OCI-LY3 (cell line): ENCODE measurements at regions not wholly inside any gene's neighbourhood (a gene's known extent, or its start where the extent isn't known, plus 50 kb on each side); places are given as distances from the start of the nearest gene placed in this dataset.
"Not testable (repeated sequence)": the region's sequence is repeated elsewhere in the genome, so short reads cannot be mapped to it uniquely, and the experiment has no call there.

Source experiments
- H2AFZ ChIP-seq: fragments of 200-600, 300-600 bp; shearing (Covaris generic); 2 replicates; pipeline ENCODE4 v1.6.0; 2014; ENCODE audit warnings: antibody characterized with exemption, low read depth, low read length
- H3K27ac ChIP-seq: fragments of 200-600, 300-600 bp; sonication (generic); 2 replicates; pipeline ENCODE4 v1.5.1; 2014; ENCODE audit warnings: mild to moderate bottlenecking, low read length, moderate library complexity, mixed read lengths
- H3K27me3 ChIP-seq: fragments of 200-600, 300-600 bp; sonication (generic); 2 replicates; pipeline ENCODE4 v1.6.1; 2014; ENCODE audit warnings: low read depth, low read length, mixed read lengths
- H3K36me3 ChIP-seq: fragments of 200-600, 300-600 bp; sonication (generic); replicated peaks from 2 replicates; pipeline ENCODE3; 2014; ENCODE audit warnings: low read depth, low read length, mixed read lengths
- H3K4me1 ChIP-seq: fragments of 300-600, 200-600 bp; sonication (generic); 2 replicates; pipeline ENCODE4 v1.6.1; 2014; ENCODE audit warnings: low read length, mixed read lengths
- H3K4me2 ChIP-seq: fragments of 200-600, 300-600 bp; sonication (generic); 2 replicates; pipeline ENCODE4 v1.6.1; 2014; ENCODE audit warnings: low read length, mixed read lengths
- H3K4me3 ChIP-seq: fragments of 300-600, 200-600 bp; sonication (generic); 2 replicates; pipeline ENCODE4 v1.5.1; 2014; ENCODE audit warnings: antibody characterized with exemption, mild to moderate bottlenecking, low read length, moderate library complexity
- H3K79me2 ChIP-seq: fragments of 300-600, 200-600 bp; shearing (Covaris generic); 2 replicates; pipeline ENCODE4 v1.6.1; 2014; ENCODE audit warnings: mild to moderate bottlenecking, low read length, mixed read lengths
- H3K9ac ChIP-seq: fragments of 300-600, 200-600 bp; shearing (Covaris generic); 2 replicates; pipeline ENCODE4 v1.6.0; 2014; ENCODE audit warnings: mild to moderate bottlenecking, low read length, moderate library complexity
- H3K9me3 ChIP-seq: fragments of 200-600, 300-600 bp; shearing (Covaris generic); 2 replicates; pipeline ENCODE4 v1.6.1; 2014; ENCODE audit warnings: low read length, mixed read lengths; ENCODE audit not compliant: insufficient read depth
- H4K20me1 ChIP-seq: fragments of 200-600, 300-600 bp; sonication (generic); 2 replicates; pipeline ENCODE4 v1.6.1; 2016; ENCODE audit warnings: low read length, mixed read lengths; ENCODE audit not compliant: insufficient read depth
- CTCF ChIP-seq: fragments of 200-600, 300-600 bp; sonication (generic); IDR thresholded peaks from 2 replicates; pipeline ENCODE4 v1.5.1; 2014; ENCODE audit warnings: antibody characterized with exemption, low read length, low read depth
- EZH2phosphoT487 ChIP-seq: fragments of 200-600 bp; shearing (Covaris generic); IDR thresholded peaks from 2 replicates; pipeline ENCODE4 v1.6.1; 2018; ENCODE audit warnings: antibody characterized with exemption, mixed run types, low read depth

GRCh38 chr1:143748906-143749305 lies 222.9 kb downstream of the FAM72C start:
- no peaks in the 10 kb centered on the region for H3K79me2 ChIP-seq
- no peaks in the 10 kb centered on the region for H4K20me1 ChIP-seq
- no peaks in the 10 kb centered on the region; the same call in 1 of the 2 replicates for H3K27me3 ChIP-seq
- H3K4me3 ChIP-seq: no peak overlapping the region
- no peak overlapping the region for H3K9ac ChIP-seq
- H3K27ac ChIP-seq: no peak overlapping the region
- no peak overlapping the region for H2AFZ ChIP-seq
- H3K4me2 ChIP-seq: no peak overlapping the region
- H3K9me3 ChIP-seq: no peaks in the 10 kb centered on the region
- TF ChIP-seq CTCF (no peak), EZH2phosphoT487 (no peak)
- H3K36me3 ChIP-seq: no peaks in the 10 kb centered on the region
- H3K4me1 ChIP-seq: no peaks in the 10 kb centered on the region

- no peak overlapping the region for H3K4me2 ChIP-seq
- H3K27ac ChIP-seq: no peak overlapping the region
- no peak overlapping the region for H3K9ac ChIP-seq
- H3K36me3 ChIP-seq: no peaks in the 10 kb centered on the region
- H3K4me3 ChIP-seq: no peak overlapping the region
- H3K79me2 ChIP-seq: no peaks in the 10 kb centered on the region
- no peaks in the 10 kb centered on the region for H3K27me3 ChIP-seq
- TF ChIP-seq CTCF (no peak), EZH2phosphoT487 (no peak)
- H3K4me1 ChIP-seq: no peaks in the 10 kb centered on the region
- no peaks in the 10 kb centered on the region for H3K9me3 ChIP-seq
- H4K20me1 ChIP-seq: no peaks in the 10 kb centered on the region
- H2AFZ ChIP-seq: no peak overlapping the region
Observed at GRCh38 chr1:143736562-143736961, 235.2 kb downstream of the FAM72C start.

- H3K9ac ChIP-seq: no peak overlapping the region
- H3K27ac ChIP-seq: no peak overlapping the region
- no peak overlapping the region for H3K4me2 ChIP-seq
- H3K4me1 ChIP-seq: no peaks in the 10 kb centered on the region
- no peak overlapping the region for H3K4me3 ChIP-seq
- TF ChIP-seq CTCF (no peak), EZH2phosphoT487 (no peak)
- H3K36me3 ChIP-seq: no peaks in the 10 kb centered on the region
- no peak overlapping the region for H2AFZ ChIP-seq
- no peaks in the 10 kb centered on the region for H3K9me3 ChIP-seq
- no peaks in the 10 kb centered on the region for H4K20me1 ChIP-seq
- no peaks in the 10 kb centered on the region for H3K79me2 ChIP-seq
- H3K27me3 ChIP-seq: no peaks in the 10 kb centered on the region
Observed at GRCh38 chr1:143735764-143736461, 235.9 kb downstream of the FAM72C start.

GRCh38 chr1:143734261-143734660 lies 237.5 kb downstream of the FAM72C start:
- H3K9me3 ChIP-seq, H3K4me1 ChIP-seq, H3K36me3 ChIP-seq, H3K27ac ChIP-seq, H3K4me3 ChIP-seq, H4K20me1 ChIP-seq, H2AFZ ChIP-seq, H3K4me2 ChIP-seq, H3K79me2 ChIP-seq, H3K9ac ChIP-seq, H3K27me3 ChIP-seq: not testable (repeated sequence)

- H3K36me3 ChIP-seq, H3K79me2 ChIP-seq, H3K9me3 ChIP-seq, H3K4me3 ChIP-seq, H2AFZ ChIP-seq, H3K27ac ChIP-seq, H4K20me1 ChIP-seq, H3K27me3 ChIP-seq, H3K4me2 ChIP-seq, H3K9ac ChIP-seq, H3K4me1 ChIP-seq: not testable (repeated sequence)
Observed at GRCh38 chr1:143730890-143731289, 240.9 kb downstream of the FAM72C start.

- not testable (repeated sequence) for H3K9ac ChIP-seq
Observed at GRCh38 chr1:143729449-143730111, 242.2 kb downstream of the FAM72C start.

GRCh38 chr1:143728802-143729448 lies 242.9 kb downstream of the FAM72C start:
- not testable (repeated sequence) for H3K27me3 ChIP-seq, H3K27ac ChIP-seq, H3K4me3 ChIP-seq, H3K4me1 ChIP-seq, H3K9ac ChIP-seq, H3K36me3 ChIP-seq, H3K79me2 ChIP-seq, H2AFZ ChIP-seq, H3K4me2 ChIP-seq, H4K20me1 ChIP-seq, H3K9me3 ChIP-seq

More at GRCh38 chr1:143729449-143730111, 242.2 kb downstream of the FAM72C start:
- H3K4me3 ChIP-seq, H3K27me3 ChIP-seq, H3K36me3 ChIP-seq, H3K27ac ChIP-seq, H3K4me1 ChIP-seq, H3K79me2 ChIP-seq, H4K20me1 ChIP-seq, H2AFZ ChIP-seq, H3K4me2 ChIP-seq, H3K9me3 ChIP-seq: not testable (repeated sequence)
